HFFc6 (cell line): ENCODE measurements at regions not wholly inside any gene's neighbourhood (a gene's known extent, or its start where the extent isn't known, plus 50 kb on each side); places are given as distances from the start of the nearest gene placed in this dataset.

Experiments used
- DNase-seq: peaks from one replicate; pipeline ENCODE4 v3.0.0-alpha.2; 2018
- H3K27ac Mint-ChIP-seq: 2 replicates; pipeline ENCODE4 v1.8.0; 2020; ENCODE audit warnings: mild to moderate bottlenecking, mixed read lengths
- H3K27me3 Mint-ChIP-seq: 2 replicates; pipeline ENCODE4 v1.8.0; 2021; ENCODE audit warnings: mild to moderate bottlenecking, moderate library complexity, mixed read lengths; ENCODE audit not compliant: insufficient read depth
- H3K36me3 Mint-ChIP-seq: 2 replicates; pipeline ENCODE4 v1.8.0; 2021; ENCODE audit warnings: low read depth, mixed read lengths
- H3K4me1 Mint-ChIP-seq: 2 replicates; pipeline ENCODE4 v1.8.0; 2020; ENCODE audit warnings: low read depth, mixed read lengths
- H3K4me3 Mint-ChIP-seq: 2 replicates; pipeline ENCODE4 v1.8.0; 2020; ENCODE audit warnings: mild to moderate bottlenecking, moderate library complexity, mixed read lengths
- H3K9me3 Mint-ChIP-seq: 2 replicates; pipeline ENCODE4 v1.8.0; 2020; ENCODE audit warnings: mild to moderate bottlenecking, mixed read lengths
- CTCF ChIP-seq: fragments of 200-600 bp; sonication (generic); IDR thresholded peaks from 2 replicates; pipeline ENCODE4 v1.5.0; 2021; ENCODE audit warnings: antibody characterized with exemption, mild to moderate bottlenecking

GRCh38 chr2:234374150-234374508 is 122.8 kb downstream of the ARL4C start:
- Mint-ChIP-seq H3K4me3 (no peak overlapping the region), H3K27ac (no peak overlapping the region), H3K4me1 (peaks cover 6% of the 10 kb centered on the region), H3K36me3 (no peaks in the 10 kb centered on the region), H3K27me3 (peaks cover 11% of the 10 kb centered on the region), H3K9me3 (no peaks in the 10 kb centered on the region)
- no peak for DNase-seq
- TF ChIP-seq CTCF = no peak

- Mint-ChIP-seq H3K27ac (no peak overlapping the region), H3K27me3 (peaks cover 11% of the 10 kb centered on the region), H3K4me3 (no peak overlapping the region)
These were observed 123.3 kb downstream of the ARL4C start for GRCh38 chr2:234373481-234374149.

GRCh38 chr2:234373060-234373459 is 123.8 kb downstream of the ARL4C start:
- Mint-ChIP-seq H3K4me3 (no peak overlapping the region), H3K27me3 (peaks cover 16% of the 10 kb centered on the region), H3K36me3 (no peaks in the 10 kb centered on the region), H3K4me1 (peaks cover 14% of the 10 kb centered on the region), H3K27ac (no peak overlapping the region), H3K9me3 (no peaks in the 10 kb centered on the region)
- no peak for TF ChIP-seq CTCF
- no peak for DNase-seq

More at GRCh38 chr2:234373481-234374149, 123.3 kb downstream of the ARL4C start:
- DNase-seq = no peak
- Mint-ChIP-seq H3K4me1 (peaks cover 12% of the 10 kb centered on the region), H3K36me3 (no peaks in the 10 kb centered on the region), H3K9me3 (no peaks in the 10 kb centered on the region)
- TF ChIP-seq CTCF = no peak

- H3K4me3 Mint-ChIP-seq = no peak overlapping the region
These were observed 124.4 kb downstream of the ARL4C start for GRCh38 chr2:234372506-234372905.

GRCh38 chr2:234368861-234369261 is 128.0 kb downstream of the ARL4C start:
- no peak for TF ChIP-seq CTCF
- H3K27me3 Mint-ChIP-seq = peaks cover 11% of the 10 kb centered on the region
- peaks cover 11% of the 10 kb centered on the region for H3K4me1 Mint-ChIP-seq
- H3K36me3 Mint-ChIP-seq = no peaks in the 10 kb centered on the region
- no peaks in the 10 kb centered on the region for H3K9me3 Mint-ChIP-seq
- no peak overlapping the region for H3K4me3 Mint-ChIP-seq
- H3K27ac Mint-ChIP-seq = no peak overlapping the region
- DNase-seq = peak; percentile 29

More at GRCh38 chr2:234372506-234372905, 124.4 kb downstream of the ARL4C start:
- Mint-ChIP-seq H3K27me3 (peaks cover 17% of the 10 kb centered on the region), H3K9me3 (no peaks in the 10 kb centered on the region), H3K4me1 (peaks cover 11% of the 10 kb centered on the region), H3K27ac (no peak overlapping the region), H3K36me3 (no peaks in the 10 kb centered on the region)
- no peak for DNase-seq
- no peak for TF ChIP-seq CTCF
